ENCODE measurements at regions not wholly inside any gene's neighbourhood (a gene's known extent, or its start where the extent isn't known, plus 50 kb on each side); places are given as distances from the start of the nearest gene placed in this dataset.

DNA sequence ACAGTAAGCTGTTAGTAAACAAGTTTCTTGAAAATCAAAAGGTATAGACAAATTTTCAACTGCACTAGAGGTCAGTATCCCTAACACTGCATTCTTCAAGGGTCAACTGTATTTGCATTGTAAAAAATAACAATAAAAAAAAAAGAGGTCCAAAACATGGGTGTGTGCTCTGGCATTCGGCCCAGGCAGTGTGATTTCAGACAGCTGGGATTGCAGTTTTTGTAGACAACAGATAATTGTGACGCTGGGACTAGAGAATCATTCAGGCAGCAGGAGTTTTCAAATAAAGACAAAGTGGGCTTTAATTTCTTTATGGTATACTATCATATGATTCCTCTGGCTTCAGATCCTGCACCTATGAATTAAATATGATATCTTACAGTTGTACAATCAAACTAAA is 543.2 kb upstream of the SEMA3D start:
- H3K27me3 ChIP-seq (ENCODE audit: control insufficient read depth, insufficient read depth, low read length, poor library complexity, severe bottlenecking), result no peaks in the 10 kb centered on the region
- WGBS, 2 experiments (ENCODE audit: insufficient coverage in 1 of 2, insufficient read length in 1 of 2), result 90% methylated on average over 2 of the region's 2 CpGs
- H3K27me3 Mint-ChIP-seq (ENCODE audit: insufficient read depth), result no peaks in the 10 kb centered on the region
- no peak for DNase-seq
- no peak overlapping the region for H3K27ac Mint-ChIP-seq
- H3K36me3 Mint-ChIP-seq (ENCODE audit: low read depth), result peaks cover 2% of the 10 kb centered on the region
- TF ChIP-seq, protein P1, sequence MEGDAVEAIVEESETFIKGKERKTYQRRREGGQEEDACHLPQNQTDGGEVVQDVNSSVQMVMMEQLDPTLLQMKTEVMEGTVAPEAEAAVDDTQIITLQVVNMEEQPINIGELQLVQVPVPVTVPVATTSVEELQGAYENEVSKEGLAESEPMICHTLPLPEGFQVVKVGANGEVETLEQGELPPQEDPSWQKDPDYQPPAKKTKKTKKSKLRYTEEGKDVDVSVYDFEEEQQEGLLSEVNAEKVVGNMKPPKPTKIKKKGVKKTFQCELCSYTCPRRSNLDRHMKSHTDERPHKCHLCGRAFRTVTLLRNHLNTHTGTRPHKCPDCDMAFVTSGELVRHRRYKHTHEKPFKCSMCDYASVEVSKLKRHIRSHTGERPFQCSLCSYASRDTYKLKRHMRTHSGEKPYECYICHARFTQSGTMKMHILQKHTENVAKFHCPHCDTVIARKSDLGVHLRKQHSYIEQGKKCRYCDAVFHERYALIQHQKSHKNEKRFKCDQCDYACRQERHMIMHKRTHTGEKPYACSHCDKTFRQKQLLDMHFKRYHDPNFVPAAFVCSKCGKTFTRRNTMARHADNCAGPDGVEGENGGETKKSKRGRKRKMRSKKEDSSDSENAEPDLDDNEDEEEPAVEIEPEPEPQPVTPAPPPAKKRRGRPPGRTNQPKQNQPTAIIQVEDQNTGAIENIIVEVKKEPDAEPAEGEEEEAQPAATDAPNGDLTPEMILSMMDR (conservative IDR thresholded peaks at IDR 0.05), result no peak
- H3K4me3 Mint-ChIP-seq, result no peak overlapping the region
- H3K4me3 ChIP-seq (ENCODE audit: low read length), result no peak overlapping the region
- H3K9ac ChIP-seq (ENCODE audit: extremely low read depth, low read length, poor library complexity, severe bottlenecking), result no peak overlapping the region
- H3K9me3 ChIP-seq (ENCODE audit: control insufficient read depth, low read length), result peaks cover 24% of the 10 kb centered on the region
- peaks cover 12% of the 10 kb centered on the region for H3K4me1 Mint-ChIP-seq
- no peak overlapping the region for H3K27ac ChIP-seq (ENCODE audit: low read depth, low read length)
- H3K36me3 ChIP-seq (ENCODE audit: control insufficient read depth, insufficient read depth, low read length), result no peaks in the 10 kb centered on the region
- peaks cover 15% of the 10 kb centered on the region for H3K9me3 Mint-ChIP-seq
- peaks cover 13% of the 10 kb centered on the region for H3K4me1 ChIP-seq (ENCODE audit: control insufficient read depth, insufficient read depth, low read length)

DNA sequence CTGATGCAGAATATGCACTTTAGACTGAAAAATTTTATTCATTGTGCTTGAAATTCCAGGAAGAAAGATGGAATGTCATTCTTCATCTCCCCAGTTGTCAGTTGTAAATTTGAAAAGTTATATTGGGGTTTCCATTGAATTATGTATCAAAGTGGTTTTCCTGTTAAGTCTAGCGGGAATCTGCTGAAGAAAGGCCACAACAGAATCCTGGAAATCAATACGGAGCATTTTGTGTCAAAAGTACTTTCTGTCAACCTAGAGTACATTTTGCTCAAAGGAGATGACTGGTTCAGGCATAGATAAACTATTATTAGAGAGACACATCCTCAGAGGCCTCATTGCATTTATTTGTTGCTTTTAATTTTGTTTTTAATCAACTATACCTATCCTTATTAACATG is 538.2 kb upstream of the SEMA3D start:
- no peaks in the 10 kb centered on the region for H3K27me3 Mint-ChIP-seq (ENCODE audit: insufficient read depth)
- H3K9me3 Mint-ChIP-seq, result no peaks in the 10 kb centered on the region
- H3K4me1 Mint-ChIP-seq, result no peaks in the 10 kb centered on the region
- H3K4me1 ChIP-seq (ENCODE audit: control insufficient read depth, insufficient read depth, low read length), result no peaks in the 10 kb centered on the region
- H3K27ac Mint-ChIP-seq, result no peak overlapping the region
- DNase-seq, result no peak
- TF ChIP-seq, protein P1 (conservative IDR thresholded peaks at IDR 0.05), result no peak
- no peak overlapping the region for H3K4me3 ChIP-seq (ENCODE audit: low read length)
- WGBS, 2 experiments (ENCODE audit: insufficient coverage in 1 of 2, insufficient read length in 1 of 2), result 92 to 100% methylated on average over 1 to 2 of the region's 2 CpGs
- no peaks in the 10 kb centered on the region for H3K36me3 ChIP-seq (ENCODE audit: control insufficient read depth, insufficient read depth, low read length)
- H3K27me3 ChIP-seq (ENCODE audit: control insufficient read depth, insufficient read depth, low read length, poor library complexity, severe bottlenecking), result no peaks in the 10 kb centered on the region
- no peak overlapping the region for H3K9ac ChIP-seq (ENCODE audit: extremely low read depth, low read length, poor library complexity, severe bottlenecking)
- no peak overlapping the region for H3K27ac ChIP-seq (ENCODE audit: low read depth, low read length)
- H3K9me3 ChIP-seq (ENCODE audit: control insufficient read depth, low read length), result peaks cover 10% of the 10 kb centered on the region
- H3K36me3 Mint-ChIP-seq (ENCODE audit: low read depth), result no peaks in the 10 kb centered on the region
- H3K4me3 Mint-ChIP-seq, result no peak overlapping the region

DNA sequence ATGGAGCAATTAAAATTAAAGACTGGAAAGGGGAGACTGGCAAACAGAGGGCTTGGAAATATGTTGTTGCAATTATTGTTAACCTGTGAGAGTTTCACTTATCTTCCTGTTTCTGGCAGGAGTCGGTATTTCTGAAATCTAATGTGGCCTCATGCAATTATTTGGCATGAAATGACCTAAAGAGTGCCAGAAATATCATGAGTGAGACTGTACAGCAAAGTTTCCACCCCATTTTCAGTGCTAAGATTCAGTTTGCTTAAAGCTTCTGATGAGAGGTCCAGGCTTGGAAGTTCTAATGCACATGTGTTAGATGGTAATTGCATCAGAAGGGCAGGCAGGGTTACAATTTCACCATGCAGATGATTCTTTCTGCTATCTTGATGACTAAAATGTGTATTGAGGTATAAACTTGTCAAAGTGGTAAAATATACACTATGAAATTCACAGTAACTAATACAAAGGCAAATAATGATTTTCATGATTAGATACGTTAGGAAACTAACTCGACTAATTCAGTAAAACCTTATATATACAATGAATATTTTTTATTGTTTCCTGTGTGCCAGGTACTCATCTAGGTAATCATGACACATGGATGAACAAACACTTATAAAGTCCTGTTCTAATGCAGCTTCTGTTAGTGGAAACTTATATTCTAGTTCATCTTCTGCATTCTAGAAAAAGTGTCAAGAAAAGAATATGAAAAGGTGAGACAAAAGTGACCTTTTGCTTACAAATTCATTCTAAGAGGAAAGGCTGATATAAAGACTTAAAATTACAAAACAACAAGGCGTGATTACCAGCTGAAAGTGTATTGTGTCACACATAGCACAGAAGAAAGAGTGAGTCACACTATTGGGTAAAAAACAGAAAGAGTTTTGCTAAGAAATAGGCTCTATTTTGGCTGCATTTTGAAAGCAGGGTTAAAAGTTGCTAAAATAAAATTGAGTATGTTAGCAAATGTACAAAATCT is 533.4 kb upstream of the SEMA3D start:
- no peaks in the 10 kb centered on the region for H3K4me1 Mint-ChIP-seq
- 96 to 100% methylated on average over 1 to 4 of the region's 4 CpGs for WGBS, 2 experiments (ENCODE audit: insufficient coverage in 1 of 2, insufficient read length in 1 of 2)
- TF ChIP-seq, protein P1 (conservative IDR thresholded peaks at IDR 0.05), result no peak
- no peak overlapping the region for H3K9ac ChIP-seq (ENCODE audit: extremely low read depth, low read length, poor library complexity, severe bottlenecking)
- no peaks in the 10 kb centered on the region for H3K4me1 ChIP-seq (ENCODE audit: control insufficient read depth, insufficient read depth, low read length)
- no peaks in the 10 kb centered on the region for H3K27me3 ChIP-seq (ENCODE audit: control insufficient read depth, insufficient read depth, low read length, poor library complexity, severe bottlenecking)
- H3K27ac ChIP-seq (ENCODE audit: low read depth, low read length), result no peak overlapping the region
- H3K27ac Mint-ChIP-seq, result no peak overlapping the region
- no peaks in the 10 kb centered on the region for H3K36me3 ChIP-seq (ENCODE audit: control insufficient read depth, insufficient read depth, low read length)
- no peaks in the 10 kb centered on the region for H3K36me3 Mint-ChIP-seq (ENCODE audit: low read depth)
- DNase-seq, result no peak
- no peak overlapping the region for H3K4me3 ChIP-seq (ENCODE audit: low read length)
- no peaks in the 10 kb centered on the region for H3K9me3 ChIP-seq (ENCODE audit: control insufficient read depth, low read length)
- no peaks in the 10 kb centered on the region for H3K9me3 Mint-ChIP-seq
- H3K4me3 Mint-ChIP-seq, result no peak overlapping the region
- no peaks in the 10 kb centered on the region for H3K27me3 Mint-ChIP-seq (ENCODE audit: insufficient read depth)
